ENCODE measurements at regions not wholly inside any gene's neighbourhood (a gene's known extent, or its start where the extent isn't known, plus 50 kb on each side); places are given as distances from the start of the nearest gene placed in this dataset.

DNA sequence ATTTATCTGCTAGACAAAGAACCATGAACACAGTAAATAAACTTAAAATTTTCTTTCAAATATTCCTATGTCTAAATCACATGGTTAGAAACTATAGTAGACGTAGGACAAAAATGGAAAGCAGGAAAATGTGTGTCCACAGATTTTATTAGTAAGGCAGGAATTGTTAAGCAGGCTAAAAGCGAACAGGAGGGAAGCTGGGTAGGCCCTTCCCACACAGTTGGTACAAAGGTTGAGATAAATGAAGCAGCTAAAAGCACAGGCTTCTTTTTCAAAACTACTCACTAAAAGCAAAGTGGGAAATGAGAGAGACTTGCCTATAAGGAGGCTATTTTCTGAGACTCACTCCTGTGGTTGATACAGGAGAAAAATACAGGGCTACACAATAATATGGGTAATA is 108.1 kb upstream of the PABPC4L start:
- DNase-seq: no peak

DNA sequence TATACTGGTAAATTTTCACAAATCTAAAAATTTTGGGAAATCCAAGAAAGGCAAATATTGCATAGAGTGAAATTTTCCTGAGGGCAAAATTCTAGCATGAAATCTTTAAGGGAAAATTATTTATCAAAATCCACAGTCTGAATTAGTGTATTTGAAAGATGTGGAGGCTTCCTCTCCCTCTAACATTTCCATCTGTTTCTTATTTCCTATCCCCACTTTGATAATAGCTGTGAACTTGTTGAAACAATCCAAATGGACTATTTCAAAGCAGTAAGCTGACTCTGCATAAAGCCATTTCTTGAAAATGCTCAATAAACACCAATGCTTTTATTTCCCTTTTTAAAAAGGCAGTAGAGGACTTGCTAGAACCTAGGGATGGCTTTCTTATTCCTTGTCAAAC is 107.3 kb upstream of the PABPC4L start:
- DNase-seq: no peak

DNA sequence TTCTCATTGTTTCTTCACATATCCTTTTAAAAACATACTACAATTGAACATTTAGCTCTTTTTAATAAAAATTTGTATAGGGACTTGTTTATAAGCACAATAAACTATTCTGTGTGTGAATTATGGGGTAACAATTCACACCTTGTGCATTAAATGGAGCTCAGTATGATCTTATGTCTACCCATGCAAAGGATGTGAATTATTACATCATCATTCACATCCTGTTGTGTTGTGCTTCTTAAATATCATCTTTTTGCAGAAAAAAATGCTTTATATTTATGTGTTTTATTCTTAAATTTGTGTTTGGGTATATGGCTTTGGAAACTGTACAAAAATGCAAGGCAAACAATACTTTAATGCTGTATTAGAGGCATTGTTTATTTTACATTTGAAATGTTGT is 96.7 kb upstream of the PABPC4L start:
- no peak for DNase-seq

DNA sequence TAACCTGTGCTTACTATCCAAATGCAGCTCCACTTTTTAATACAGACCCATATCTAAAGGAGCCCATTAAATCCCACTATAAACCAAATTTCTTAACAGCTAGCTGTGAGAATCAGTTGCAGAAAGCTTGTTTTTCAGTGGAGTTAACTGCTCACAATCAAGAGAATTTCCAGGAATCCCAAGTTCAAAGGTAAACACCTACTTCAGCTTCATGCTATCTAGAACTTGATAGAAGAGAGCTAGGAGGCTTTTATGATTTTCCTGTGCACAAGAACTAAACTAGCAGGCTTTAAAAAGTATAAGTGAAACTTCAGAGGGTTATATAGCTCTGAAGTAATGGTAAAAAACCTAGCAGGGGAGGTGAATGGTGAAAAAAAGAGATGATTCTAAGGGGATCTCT is 96.2 kb upstream of the PABPC4L start:
- no peak for DNase-seq

GRCh38 chr4:134282680-134283079 is 81.1 kb upstream of the PABPC4L start:
- DNase-seq: no peak

DNA sequence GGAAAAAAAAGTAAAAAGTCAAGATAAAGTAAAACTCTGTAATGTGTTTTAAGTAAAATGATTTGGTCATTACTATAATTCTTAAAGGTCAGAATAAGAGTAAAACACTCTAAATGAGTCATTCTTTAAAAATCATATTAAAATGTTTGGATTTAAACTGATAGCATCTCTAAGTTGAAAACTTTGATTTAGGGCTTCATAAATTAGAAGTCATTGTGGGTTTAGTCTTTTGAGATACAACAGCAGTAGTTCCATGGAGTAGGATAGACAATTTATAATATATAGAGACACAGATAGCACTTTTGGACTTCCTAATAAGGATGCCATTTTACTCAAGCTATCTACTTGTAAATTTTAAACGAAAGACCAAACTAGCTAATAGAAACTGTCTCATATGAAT is 77.1 kb upstream of the PABPC4L start:
- DNase-seq: no peak

DNA sequence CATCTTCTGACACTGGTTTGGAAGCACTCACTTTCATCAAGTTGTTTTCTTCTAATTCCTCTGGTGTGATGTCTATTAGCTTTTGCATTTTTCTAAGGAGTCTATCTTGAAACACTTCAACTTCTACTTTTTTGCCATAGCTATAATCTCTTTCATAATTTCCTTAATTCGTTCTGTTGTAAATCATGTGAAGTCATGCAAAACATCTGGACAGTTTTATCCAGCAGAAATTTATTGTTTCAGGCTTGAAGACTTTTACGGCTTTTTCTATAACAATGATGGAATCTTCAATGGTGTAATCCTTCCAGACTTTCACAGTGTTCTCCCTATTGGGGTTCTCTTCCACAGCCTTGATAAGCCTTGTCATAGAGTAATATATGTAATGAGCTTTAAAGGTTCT is 74.9 kb upstream of the PABPC4L start:
- DNase-seq: no peak

DNA sequence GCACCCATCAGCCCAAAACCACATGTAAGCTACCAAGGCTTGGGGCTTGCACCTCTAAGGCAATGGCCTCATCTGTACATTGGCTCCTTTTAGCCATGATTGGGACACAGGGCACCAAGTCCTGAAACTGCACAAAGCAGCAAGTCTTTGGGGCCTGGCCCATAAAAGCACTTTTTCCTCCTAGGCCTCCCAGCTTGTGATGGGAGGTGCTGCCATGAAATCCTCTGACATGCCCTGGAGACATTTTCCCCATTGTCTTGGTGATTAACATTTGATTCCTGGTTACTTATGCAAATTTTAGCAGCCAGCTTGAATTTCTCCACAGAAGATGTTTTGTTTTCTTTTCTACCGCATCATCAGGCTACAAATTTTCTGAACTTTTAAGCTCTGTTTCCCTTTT is 58.5 kb upstream of the PABPC4L start:
- no peak for DNase-seq
